Epithelial cell of esophagus (primary cell): ENCODE measurements at regions not wholly inside any gene's neighbourhood (a gene's known extent, or its start where the extent isn't known, plus 50 kb on each side); places are given as distances from the start of the nearest gene placed in this dataset.

Source experiments
- DNase-seq: peaks from one replicate; pipeline ENCODE4 v3.0.0; 2010; ENCODE audit warnings: low read depth
- H3K4me3 ChIP-seq: 2 replicates; pipeline ENCODE4 v1.5.1; 2011; ENCODE audit warnings: mild to moderate bottlenecking, low read length, control low read depth
- TF ChIP-seq, protein P1 (sequence below): IDR thresholded peaks from 2 replicates; pipeline ENCODE4 v1.5.1; 2011; ENCODE audit warnings: low read depth, mild to moderate bottlenecking, low read length, control low read depth, inconsistent platforms; ENCODE audit not compliant: insufficient read depth; ENCODE audit errors: missing control alignments

DNA sequence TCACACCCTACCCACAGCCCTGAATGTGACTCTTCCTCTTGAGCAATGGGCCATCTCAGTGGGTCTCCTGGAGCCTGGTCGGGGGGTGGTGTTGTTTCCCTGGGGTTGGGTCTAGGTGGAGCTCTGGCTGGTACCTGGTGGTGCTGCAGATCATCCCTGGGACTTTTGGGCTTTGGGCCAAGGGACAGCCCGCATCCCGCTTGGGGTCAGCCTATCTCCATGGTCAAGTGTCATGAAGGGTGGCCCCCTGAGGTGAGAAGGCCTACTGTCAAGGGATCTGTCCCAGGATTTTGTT is 202.0 kb downstream of the UBE3A start:
- TF ChIP-seq, protein P1, sequence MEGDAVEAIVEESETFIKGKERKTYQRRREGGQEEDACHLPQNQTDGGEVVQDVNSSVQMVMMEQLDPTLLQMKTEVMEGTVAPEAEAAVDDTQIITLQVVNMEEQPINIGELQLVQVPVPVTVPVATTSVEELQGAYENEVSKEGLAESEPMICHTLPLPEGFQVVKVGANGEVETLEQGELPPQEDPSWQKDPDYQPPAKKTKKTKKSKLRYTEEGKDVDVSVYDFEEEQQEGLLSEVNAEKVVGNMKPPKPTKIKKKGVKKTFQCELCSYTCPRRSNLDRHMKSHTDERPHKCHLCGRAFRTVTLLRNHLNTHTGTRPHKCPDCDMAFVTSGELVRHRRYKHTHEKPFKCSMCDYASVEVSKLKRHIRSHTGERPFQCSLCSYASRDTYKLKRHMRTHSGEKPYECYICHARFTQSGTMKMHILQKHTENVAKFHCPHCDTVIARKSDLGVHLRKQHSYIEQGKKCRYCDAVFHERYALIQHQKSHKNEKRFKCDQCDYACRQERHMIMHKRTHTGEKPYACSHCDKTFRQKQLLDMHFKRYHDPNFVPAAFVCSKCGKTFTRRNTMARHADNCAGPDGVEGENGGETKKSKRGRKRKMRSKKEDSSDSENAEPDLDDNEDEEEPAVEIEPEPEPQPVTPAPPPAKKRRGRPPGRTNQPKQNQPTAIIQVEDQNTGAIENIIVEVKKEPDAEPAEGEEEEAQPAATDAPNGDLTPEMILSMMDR: no peak
- no peak overlapping the region for H3K4me3 ChIP-seq
- DNase-seq: no peak

GRCh38 chr15:25237291-25237978 is 201.4 kb downstream of the UBE3A start:
- DNase-seq: no peak
- TF ChIP-seq, protein P1: no peak
- no peak overlapping the region for H3K4me3 ChIP-seq

- TF ChIP-seq, protein P1: no peak
- DNase-seq: no peak
- H3K4me3 ChIP-seq: no peak overlapping the region
Observed at GRCh38 chr15:25238126-25238525, 200.7 kb downstream of the UBE3A start.

GRCh38 chr15:25238716-25239470 is 199.9 kb downstream of the UBE3A start:
- TF ChIP-seq, protein P1: no peak

GRCh38 chr15:25239471-25240345 is 199.1 kb downstream of the UBE3A start:
- no peak for DNase-seq
- H3K4me3 ChIP-seq: no peak overlapping the region
- TF ChIP-seq, protein P1: no peak

More at GRCh38 chr15:25238716-25239470, 199.9 kb downstream of the UBE3A start:
- no peak for DNase-seq
- H3K4me3 ChIP-seq: no peak overlapping the region

- no peak for DNase-seq
- TF ChIP-seq, protein P1: no peak
- no peak overlapping the region for H3K4me3 ChIP-seq
Observed at GRCh38 chr15:25240461-25241021, 198.3 kb downstream of the UBE3A start.
